SU-DHL-6 (cell line): ENCODE measurements at regions not wholly inside any gene's neighbourhood (a gene's known extent, or its start where the extent isn't known, plus 50 kb on each side); places are given as distances from the start of the nearest gene placed in this dataset.
"Not testable (repeated sequence)": the region's sequence is repeated elsewhere in the genome, so short reads cannot be mapped to it uniquely, and the experiment has no call there.

ENCODE experiments used
- CTCF ChIP-seq: fragments of 200-600 bp; sonication (generic); IDR thresholded peaks from one replicate; pipeline ENCODE4 v1.5.1; 2017; ENCODE audit warnings: antibody characterized with exemption, mild to moderate bottlenecking, low read length, moderate library complexity; ENCODE audit not compliant: insufficient read depth, poor library complexity, severe bottlenecking
- EZH2phosphoT487 ChIP-seq: fragments of 200-600 bp; sonication (generic), shearing (Covaris generic); conservative IDR thresholded peaks from 2 replicates; pipeline ENCODE4 v1.6.1; 2018; ENCODE audit warnings: mild to moderate bottlenecking, antibody characterized with exemption, low read length, moderate library complexity, mixed read lengths

- not testable (repeated sequence) for TF ChIP-seq CTCF, EZH2phosphoT487
Observed at GRCh38 chr1:120282744-120283464, 106.6 kb upstream of the SEC22B start.
